ENCODE measurements at regions not wholly inside any gene's neighbourhood (a gene's known extent, or its start where the extent isn't known, plus 50 kb on each side); places are given as distances from the start of the nearest gene placed in this dataset.

- no peak overlapping the region for H3K4me2 ChIP-seq (ENCODE audit: low read length)
- H3K27me3 ChIP-seq (ENCODE audit: insufficient read depth, low read length) = no peaks in the 10 kb centered on the region
- FAIRE-seq = peak; percentile 5
- peak; percentile 26 for DNase-seq (ENCODE audit: low read depth)
- peaks cover 6% of the 10 kb centered on the region for H3K4me1 ChIP-seq (ENCODE audit: insufficient read depth, low read length)
- H3K4me3 ChIP-seq (ENCODE audit: insufficient read depth, low read depth, low read length) = no peak overlapping the region
- H2AFZ ChIP-seq (ENCODE audit: low read depth, low read length) = no peak overlapping the region
- Mint-ChIP-seq H3K9me3 (ENCODE audit: unreplicated experiment) (no peaks in the 10 kb centered on the region), H3K36me3 (ENCODE audit: low read depth, unreplicated experiment) (no peaks in the 10 kb centered on the region), H3K4me3 (ENCODE audit: unreplicated experiment) (no peak overlapping the region), H3K27ac (ENCODE audit: unreplicated experiment) (no peak overlapping the region), H3K27me3 (ENCODE audit: low read depth, unreplicated experiment) (no peaks in the 10 kb centered on the region), H3K4me1 (ENCODE audit: low read depth, unreplicated experiment) (peaks cover 17% of the 10 kb centered on the region)
- no peaks in the 10 kb centered on the region for H4K20me1 ChIP-seq (ENCODE audit: insufficient read depth, low read length)
- H3K36me3 ChIP-seq (ENCODE audit: insufficient read depth, low read length) = no peaks in the 10 kb centered on the region
- no peak overlapping the region for H3K9ac ChIP-seq (ENCODE audit: low read length)
- no peaks in the 10 kb centered on the region for H3K79me2 ChIP-seq (ENCODE audit: insufficient read depth, low read length)
- TF ChIP-seq CTCF (IDR thresholded peaks at IDR 0.05; ENCODE audit: insufficient read depth, low read depth, low read length) (no peak), EZH2 (IDR thresholded peaks at IDR 0.05; ENCODE audit: insufficient read depth, low read length) (no peak)
- no peaks in the 10 kb centered on the region for H3K9me3 ChIP-seq (ENCODE audit: insufficient read depth, low read depth, low read length)
- no peak overlapping the region for H3K27ac ChIP-seq (ENCODE audit: low read depth, low read length)
These were observed 484.8 kb downstream of the PSAT1 start for GRCh38 chr9:78781681-78782080.

GRCh38 chr9:78782234-78782633 is 485.3 kb downstream of the PSAT1 start:
- H3K4me1 Mint-ChIP-seq (ENCODE audit: low read depth, unreplicated experiment) = peaks cover 23% of the 10 kb centered on the region
- no peak overlapping the region for H3K27ac ChIP-seq (ENCODE audit: low read depth, low read length)
- H3K36me3 Mint-ChIP-seq (ENCODE audit: low read depth, unreplicated experiment) = no peaks in the 10 kb centered on the region
- no peaks in the 10 kb centered on the region for H3K79me2 ChIP-seq (ENCODE audit: insufficient read depth, low read length)
- no peaks in the 10 kb centered on the region for H4K20me1 ChIP-seq (ENCODE audit: insufficient read depth, low read length)
- DNase-seq (ENCODE audit: low read depth) (no peak), FAIRE-seq (no peak)
- H3K27me3 Mint-ChIP-seq (ENCODE audit: low read depth, unreplicated experiment) = no peaks in the 10 kb centered on the region
- H3K36me3 ChIP-seq (ENCODE audit: insufficient read depth, low read length) = no peaks in the 10 kb centered on the region
- H3K4me3 Mint-ChIP-seq (ENCODE audit: unreplicated experiment) = no peak overlapping the region
- peaks cover 9% of the 10 kb centered on the region for H3K4me1 ChIP-seq (ENCODE audit: insufficient read depth, low read length)
- H3K4me3 ChIP-seq (ENCODE audit: insufficient read depth, low read depth, low read length) = no peak overlapping the region
- H3K9ac ChIP-seq (ENCODE audit: low read length) = no peak overlapping the region
- H3K27ac Mint-ChIP-seq (ENCODE audit: unreplicated experiment) = no peak overlapping the region
- H3K4me2 ChIP-seq (ENCODE audit: low read length) = no peak overlapping the region
- TF ChIP-seq EZH2 (IDR thresholded peaks at IDR 0.05; ENCODE audit: insufficient read depth, low read length) (no peak), CTCF (IDR thresholded peaks at IDR 0.05; ENCODE audit: insufficient read depth, low read depth, low read length) (no peak)
- no peaks in the 10 kb centered on the region for H3K9me3 Mint-ChIP-seq (ENCODE audit: unreplicated experiment)
- no peak overlapping the region for H2AFZ ChIP-seq (ENCODE audit: low read depth, low read length)
- no peaks in the 10 kb centered on the region for H3K27me3 ChIP-seq (ENCODE audit: insufficient read depth, low read length)
- H3K9me3 ChIP-seq (ENCODE audit: insufficient read depth, low read depth, low read length) = no peaks in the 10 kb centered on the region

- Mint-ChIP-seq H3K4me3 (ENCODE audit: unreplicated experiment) (no peak overlapping the region), H3K36me3 (ENCODE audit: low read depth, unreplicated experiment) (no peaks in the 10 kb centered on the region), H3K9me3 (ENCODE audit: unreplicated experiment) (no peaks in the 10 kb centered on the region), H3K27ac (ENCODE audit: unreplicated experiment) (no peak overlapping the region), H3K27me3 (ENCODE audit: low read depth, unreplicated experiment) (no peaks in the 10 kb centered on the region), H3K4me1 (ENCODE audit: low read depth, unreplicated experiment) (peaks cover 27% of the 10 kb centered on the region)
- H3K9me3 ChIP-seq (ENCODE audit: insufficient read depth, low read depth, low read length) = no peaks in the 10 kb centered on the region
- no peaks in the 10 kb centered on the region for H3K27me3 ChIP-seq (ENCODE audit: insufficient read depth, low read length)
- DNase-seq (ENCODE audit: low read depth) (no peak), FAIRE-seq (no peak)
- no peak for TF ChIP-seq EZH2 (IDR thresholded peaks at IDR 0.05; ENCODE audit: insufficient read depth, low read length)
- no peak for TF ChIP-seq CTCF (IDR thresholded peaks at IDR 0.05; ENCODE audit: insufficient read depth, low read depth, low read length)
- H3K9ac ChIP-seq (ENCODE audit: low read length) = no peak overlapping the region
- H3K27ac ChIP-seq (ENCODE audit: low read depth, low read length) = no peak overlapping the region
- no peak overlapping the region for H3K4me2 ChIP-seq (ENCODE audit: low read length)
- no peaks in the 10 kb centered on the region for H3K79me2 ChIP-seq (ENCODE audit: insufficient read depth, low read length)
- H4K20me1 ChIP-seq (ENCODE audit: insufficient read depth, low read length) = no peaks in the 10 kb centered on the region
- H3K4me3 ChIP-seq (ENCODE audit: insufficient read depth, low read depth, low read length) = no peak overlapping the region
- H3K36me3 ChIP-seq (ENCODE audit: insufficient read depth, low read length) = no peaks in the 10 kb centered on the region
- peaks cover 8% of the 10 kb centered on the region for H3K4me1 ChIP-seq (ENCODE audit: insufficient read depth, low read length)
- H2AFZ ChIP-seq (ENCODE audit: low read depth, low read length) = no peak overlapping the region
These were observed 485.9 kb downstream of the PSAT1 start for GRCh38 chr9:78782858-78783257.

All from astrocyte (in vitro differentiated cells and primary cell).